ENCODE measurements at regions not wholly inside any gene's neighbourhood (a gene's known extent, or its start where the extent isn't known, plus 50 kb on each side); places are given as distances from the start of the nearest gene placed in this dataset.
"Not testable (repeated sequence)": the region's sequence is repeated elsewhere in the genome, so short reads cannot be mapped to it uniquely, and the experiment has no call there.

DNA sequence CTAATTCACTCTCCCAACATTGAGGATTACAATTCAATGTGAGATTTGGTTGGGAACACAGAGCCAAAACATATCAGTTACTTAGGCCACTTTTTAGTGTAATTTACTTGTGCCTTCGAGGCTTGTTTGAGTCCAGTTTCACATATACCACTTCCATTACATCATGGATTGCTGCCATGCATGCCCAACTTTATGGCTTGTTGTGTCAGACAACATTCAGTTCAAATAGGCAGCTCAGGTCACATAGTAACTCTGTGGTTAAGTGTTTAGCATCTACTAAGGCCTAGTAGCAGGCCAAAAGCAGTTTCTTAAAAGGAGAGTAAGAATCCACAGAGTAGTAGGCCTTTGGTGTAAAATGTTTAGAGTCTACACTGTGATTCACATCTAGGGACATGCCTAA, 164.3 kb upstream of the GMNC start:
- intact Hi-C loops (cut with DNase I) = no loop called here
- no peaks in the 10 kb centered on the region for H3K9me3 ChIP-seq
- no peaks in the 10 kb centered on the region for H3K4me1 ChIP-seq

GRCh38 chr3:191020730-191021396, 158.4 kb upstream of the GMNC start:
- Histone ChIP-seq H3K9me3 (no peaks in the 10 kb centered on the region), H3K4me1 (no peaks in the 10 kb centered on the region), H3K9ac (ENCODE audit: low read depth in 2 of 2, low read length in 2 of 2) (no peak overlapping the region), H3K27me3 (no peaks in the 10 kb centered on the region), H3K4me3 (no peak overlapping the region), H3K36me3 (no peaks in the 10 kb centered on the region), H3K27ac (no peak overlapping the region)
- DNase-seq = no peak
- intact Hi-C loops (cut with DNase I) = no loop called here
- TF ChIP-seq CTCF (IDR thresholded peaks at IDR 0.05) = no peak

More for the DNA sequence above, 164.3 kb upstream of the GMNC start:
- Histone ChIP-seq H3K9ac (ENCODE audit: low read depth in 2 of 2, low read length in 2 of 2) (no peak overlapping the region), H3K27ac (no peak overlapping the region), H3K4me3 (no peak overlapping the region), H3K27me3 (no peaks in the 10 kb centered on the region), H3K36me3 (no peaks in the 10 kb centered on the region)
- no peak for DNase-seq
- TF ChIP-seq CTCF (IDR thresholded peaks at IDR 0.05) = no peak

DNA sequence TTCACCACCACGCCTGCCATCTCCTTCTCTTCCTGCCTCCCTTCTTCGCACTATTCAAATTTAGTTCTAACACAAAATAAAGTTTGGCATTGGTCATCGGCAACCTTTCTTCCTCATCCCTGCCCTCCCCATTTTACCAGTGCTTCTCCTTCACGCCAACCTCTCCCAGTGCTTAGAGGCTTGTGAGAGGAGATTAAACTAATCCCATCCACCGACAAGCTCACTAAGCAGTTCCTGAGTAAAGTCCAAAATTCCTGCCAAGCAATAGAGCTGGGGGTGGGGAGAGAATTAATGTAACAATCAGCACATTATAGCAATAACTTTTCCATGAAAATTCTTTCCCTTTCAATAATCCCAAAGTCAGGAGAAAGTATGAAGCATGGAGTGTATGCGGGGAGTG, 157.4 kb upstream of the GMNC start:
- no peaks in the 10 kb centered on the region for H3K9me3 ChIP-seq
- TF ChIP-seq CTCF (IDR thresholded peaks at IDR 0.05) = no peak
- DNase-seq = no peak
- intact Hi-C loops (cut with DNase I) = no loop called here
- H3K27ac ChIP-seq = no peak overlapping the region
- no peaks in the 10 kb centered on the region for H3K27me3 ChIP-seq
- H3K36me3 ChIP-seq = no peaks in the 10 kb centered on the region
- no peaks in the 10 kb centered on the region for H3K4me1 ChIP-seq
- H3K9ac ChIP-seq (ENCODE audit: low read depth in 2 of 2, low read length in 2 of 2) = no peak overlapping the region
- no peak overlapping the region for H3K4me3 ChIP-seq

GRCh38 chr3:191015960-191016359, 153.5 kb upstream of the GMNC start:
- H3K4me1 ChIP-seq; H3K36me3 ChIP-seq; H3K9ac ChIP-seq (ENCODE audit: low read depth in 2 of 2, low read length in 2 of 2); H3K9me3 ChIP-seq; H3K27me3 ChIP-seq; H3K4me3 ChIP-seq; DNase-seq; H3K27ac ChIP-seq; intact Hi-C loops (cut with DNase I): not testable (repeated sequence)

DNA sequence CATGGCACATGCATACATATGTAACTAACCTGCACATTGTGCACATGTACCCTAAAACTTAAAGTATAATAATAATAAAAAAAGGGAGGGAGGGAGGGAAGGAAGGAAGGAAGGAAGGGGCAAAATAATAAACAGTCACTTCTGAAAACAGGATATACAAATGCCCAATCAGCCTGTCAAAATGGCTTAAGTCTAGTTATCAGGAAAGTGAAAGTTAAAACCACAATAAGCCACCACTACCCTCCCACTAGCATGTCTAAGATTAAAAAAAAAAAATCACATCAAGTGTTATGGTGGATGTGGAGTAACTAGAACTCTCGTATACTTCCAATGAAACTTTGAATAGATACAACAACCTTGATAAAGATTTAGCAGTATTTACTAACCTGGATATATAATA, 145.6 kb upstream of the GMNC start:
- H3K9ac ChIP-seq (ENCODE audit: low read depth in 2 of 2, low read length in 2 of 2) = no peak overlapping the region
- no peak overlapping the region for H3K4me3 ChIP-seq
- intact Hi-C loops (cut with DNase I) = no loop called here
- no peak overlapping the region for H3K27ac ChIP-seq
- no peak for DNase-seq
- TF ChIP-seq CTCF (IDR thresholded peaks at IDR 0.05) = no peak
- H3K27me3 ChIP-seq = no peaks in the 10 kb centered on the region
- no peaks in the 10 kb centered on the region for H3K9me3 ChIP-seq
- no peaks in the 10 kb centered on the region for H3K4me1 ChIP-seq
- no peaks in the 10 kb centered on the region for H3K36me3 ChIP-seq

GRCh38 chr3:191005790-191006189, 143.3 kb upstream of the GMNC start:
- H3K9me3 ChIP-seq = no peaks in the 10 kb centered on the region
- H3K4me3 ChIP-seq = no peak overlapping the region
- H3K27ac ChIP-seq = no peak overlapping the region
- no peak overlapping the region for H3K9ac ChIP-seq (ENCODE audit: low read depth in 2 of 2, low read length in 2 of 2)
- no peaks in the 10 kb centered on the region for H3K36me3 ChIP-seq
- DNase-seq = no peak
- intact Hi-C loops (cut with DNase I) = no loop called here
- H3K27me3 ChIP-seq = no peaks in the 10 kb centered on the region
- H3K4me1 ChIP-seq = no peaks in the 10 kb centered on the region
- TF ChIP-seq CTCF (IDR thresholded peaks at IDR 0.05) = no peak

All from colonic mucosa (tissue), 4 donors.